Glutamatergic neuron (in vitro differentiated cells): ENCODE measurements at regions not wholly inside any gene's neighbourhood (a gene's known extent, or its start where the extent isn't known, plus 50 kb on each side); places are given as distances from the start of the nearest gene placed in this dataset.

Experiments used
- DNase-seq: peaks from one replicate; pipeline ENCODE4 v3.0.0; 2022
- H3K27ac Mint-ChIP-seq: one replicate; pipeline ENCODE4 v1.8.0; 2020; ENCODE audit warnings: mild to moderate bottlenecking, mixed read lengths, inconsistent platforms; ENCODE audit not compliant: unreplicated experiment
- H3K27me3 Mint-ChIP-seq: one replicate; pipeline ENCODE4 v1.8.0; 2020; ENCODE audit warnings: mild to moderate bottlenecking, moderate library complexity, mixed read lengths, inconsistent platforms; ENCODE audit not compliant: unreplicated experiment
- H3K36me3 Mint-ChIP-seq: one replicate; pipeline ENCODE4 v1.8.0; 2020; ENCODE audit warnings: mild to moderate bottlenecking, mixed read lengths, inconsistent platforms; ENCODE audit not compliant: unreplicated experiment
- H3K4me1 Mint-ChIP-seq: one replicate; pipeline ENCODE4 v1.8.0; 2020; ENCODE audit warnings: mild to moderate bottlenecking, low read depth, mixed read lengths, inconsistent platforms; ENCODE audit not compliant: unreplicated experiment
- H3K4me3 Mint-ChIP-seq: one replicate; pipeline ENCODE4 v1.8.0; 2020; ENCODE audit warnings: mild to moderate bottlenecking, mixed read lengths, inconsistent platforms; ENCODE audit not compliant: unreplicated experiment
- H3K9me3 Mint-ChIP-seq: one replicate; pipeline ENCODE4 v1.8.0; 2020; ENCODE audit warnings: mild to moderate bottlenecking, moderate library complexity, mixed read lengths, inconsistent platforms; ENCODE audit not compliant: unreplicated experiment
- CTCF ChIP-seq: fragments of 200-600 bp; sonication (generic); IDR thresholded peaks from one replicate; pipeline ENCODE4 v1.5.0; 2021; ENCODE audit not compliant: partially characterized antibody, unreplicated experiment

- Mint-ChIP-seq H3K4me1 (no peaks in the 10 kb centered on the region), H3K27ac (no peak overlapping the region)
- TF ChIP-seq CTCF: no peak
Observed at GRCh38 chr15:85926834-85927233, 132.1 kb upstream of the KLHL25 start.

GRCh38 chr15:85927931-85928537 is 133.3 kb upstream of the KLHL25 start:
- Mint-ChIP-seq H3K36me3 (peaks cover 8% of the 10 kb centered on the region), H3K4me3 (no peak overlapping the region), H3K27me3 (peaks cover 3% of the 10 kb centered on the region), H3K4me1 (no peaks in the 10 kb centered on the region), H3K27ac (no peak overlapping the region), H3K9me3 (no peaks in the 10 kb centered on the region)
- no peak for DNase-seq
- no peak for TF ChIP-seq CTCF

More at GRCh38 chr15:85926834-85927233, 132.1 kb upstream of the KLHL25 start:
- Mint-ChIP-seq H3K36me3 (peaks cover 8% of the 10 kb centered on the region), H3K9me3 (no peaks in the 10 kb centered on the region), H3K4me3 (no peak overlapping the region), H3K27me3 (peaks cover 3% of the 10 kb centered on the region)
- DNase-seq: no peak

GRCh38 chr15:85929786-85930185 is 135.1 kb upstream of the KLHL25 start:
- TF ChIP-seq CTCF: no peak
- H3K27ac Mint-ChIP-seq: no peak overlapping the region
- peaks cover 3% of the 10 kb centered on the region for H3K27me3 Mint-ChIP-seq
- no peaks in the 10 kb centered on the region for H3K4me1 Mint-ChIP-seq
- no peak overlapping the region for H3K4me3 Mint-ChIP-seq
- peaks cover 8% of the 10 kb centered on the region for H3K36me3 Mint-ChIP-seq
- no peaks in the 10 kb centered on the region for H3K9me3 Mint-ChIP-seq
- no peak for DNase-seq

GRCh38 chr15:85932391-85932790 is 137.7 kb upstream of the KLHL25 start:
- H3K36me3 Mint-ChIP-seq: peaks cover 9% of the 10 kb centered on the region
- H3K4me1 Mint-ChIP-seq: no peaks in the 10 kb centered on the region
- no peak for TF ChIP-seq CTCF
- no peak overlapping the region for H3K4me3 Mint-ChIP-seq
- no peak for DNase-seq
- H3K27ac Mint-ChIP-seq: no peak overlapping the region
- H3K9me3 Mint-ChIP-seq: no peaks in the 10 kb centered on the region
- H3K27me3 Mint-ChIP-seq: no peaks in the 10 kb centered on the region

- DNase-seq: no peak
- TF ChIP-seq CTCF: no peak
- Mint-ChIP-seq H3K27ac (no peak overlapping the region), H3K4me3 (no peak overlapping the region), H3K36me3 (peaks cover 9% of the 10 kb centered on the region), H3K4me1 (no peaks in the 10 kb centered on the region), H3K27me3 (peaks cover 3% of the 10 kb centered on the region), H3K9me3 (no peaks in the 10 kb centered on the region)
Observed at GRCh38 chr15:85934691-85935090, 140.0 kb upstream of the KLHL25 start.
